Activated CD4-positive, alpha-beta T cell treated with anti-CD3 and anti-CD28 coated beads, Interleukin-2, amount 50 U/mL, for 1 hour (primary cell): ENCODE measurements at regions not wholly inside any gene's neighbourhood (a gene's known extent, or its start where the extent isn't known, plus 50 kb on each side); places are given as distances from the start of the nearest gene placed in this dataset.

Experiments
- DNase-seq: peaks from one replicate; pipeline ENCODE4 v3.0.0-alpha.2; 2020

DNA sequence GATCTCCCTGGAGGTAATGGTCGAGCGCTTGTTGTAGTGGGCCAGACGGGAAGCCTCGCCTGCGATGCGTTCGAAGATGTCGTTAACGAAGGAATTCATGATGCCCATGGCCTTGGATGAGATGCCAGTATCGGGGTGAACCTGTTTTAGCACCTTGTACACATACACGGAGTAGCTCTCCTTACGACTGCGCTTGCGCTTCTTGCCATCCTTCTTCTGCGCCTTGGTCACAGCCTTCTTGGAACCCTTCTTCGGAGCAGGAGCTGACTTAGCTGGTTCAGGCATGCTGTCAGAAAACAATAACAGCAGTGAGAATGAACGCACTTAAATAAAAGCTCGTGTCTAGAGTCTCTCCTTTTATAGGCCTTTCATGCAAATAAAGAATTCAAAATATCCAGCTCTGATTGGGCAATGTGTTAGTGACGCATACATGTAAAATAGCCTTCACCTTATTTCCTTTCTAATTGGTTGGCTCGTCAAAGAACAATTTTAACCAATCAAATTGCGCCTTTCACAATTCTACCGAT is 129.2 kb downstream of the HFE start:
- DNase-seq, result peak; percentile 58

DNA sequence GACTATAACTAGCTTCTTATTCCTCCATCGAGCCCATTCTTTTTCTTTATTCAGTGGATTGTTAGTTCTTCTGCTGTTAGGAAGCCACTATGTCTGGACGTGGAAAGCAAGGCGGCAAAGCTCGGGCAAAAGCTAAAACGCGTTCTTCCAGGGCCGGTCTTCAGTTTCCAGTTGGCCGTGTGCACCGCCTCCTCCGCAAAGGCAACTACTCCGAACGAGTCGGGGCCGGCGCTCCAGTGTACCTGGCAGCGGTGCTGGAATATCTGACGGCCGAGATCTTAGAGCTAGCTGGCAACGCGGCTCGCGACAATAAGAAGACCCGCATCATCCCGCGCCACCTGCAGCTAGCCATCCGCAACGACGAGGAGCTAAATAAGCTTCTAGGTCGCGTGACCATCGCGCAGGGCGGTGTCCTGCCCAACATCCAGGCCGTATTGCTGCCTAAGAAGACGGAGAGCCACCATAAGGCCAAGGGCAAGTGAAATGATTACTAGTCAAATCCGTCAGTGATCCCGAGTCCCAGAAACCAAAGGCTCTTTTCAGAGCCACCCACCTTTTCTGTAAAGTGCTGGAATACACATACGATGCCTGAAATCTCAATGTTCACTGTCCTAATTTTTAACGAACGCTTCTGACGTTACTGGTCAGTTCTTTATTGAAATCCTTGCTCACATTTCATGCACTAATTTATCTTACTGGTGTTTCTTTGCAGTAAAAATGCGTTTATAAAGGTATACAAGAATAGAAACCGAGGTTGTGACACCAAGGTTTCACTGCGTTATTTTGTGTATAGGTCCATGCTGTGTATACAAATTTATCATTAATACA is 129.9 kb downstream of the HFE start:
- DNase-seq, result peak; percentile 71

DNA sequence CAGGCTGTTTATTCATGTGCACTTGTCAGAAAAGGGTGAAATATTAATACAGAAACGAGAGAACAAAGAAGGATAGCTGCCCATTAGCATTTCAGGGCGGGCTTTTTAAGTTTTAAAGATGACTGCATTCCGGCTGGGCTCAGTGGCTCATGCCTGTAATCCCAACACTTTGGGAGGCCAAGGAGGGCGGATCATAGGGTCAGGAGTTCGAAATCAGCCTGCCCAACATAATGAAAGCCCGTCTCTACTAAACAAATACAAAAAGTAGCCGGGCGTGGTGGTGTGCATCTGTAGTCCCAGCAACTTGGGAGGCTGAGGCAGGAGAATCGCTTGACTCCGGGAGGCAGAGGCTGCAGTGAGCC is 130.5 kb downstream of the HFE start:
- DNase-seq, result no peak

DNA sequence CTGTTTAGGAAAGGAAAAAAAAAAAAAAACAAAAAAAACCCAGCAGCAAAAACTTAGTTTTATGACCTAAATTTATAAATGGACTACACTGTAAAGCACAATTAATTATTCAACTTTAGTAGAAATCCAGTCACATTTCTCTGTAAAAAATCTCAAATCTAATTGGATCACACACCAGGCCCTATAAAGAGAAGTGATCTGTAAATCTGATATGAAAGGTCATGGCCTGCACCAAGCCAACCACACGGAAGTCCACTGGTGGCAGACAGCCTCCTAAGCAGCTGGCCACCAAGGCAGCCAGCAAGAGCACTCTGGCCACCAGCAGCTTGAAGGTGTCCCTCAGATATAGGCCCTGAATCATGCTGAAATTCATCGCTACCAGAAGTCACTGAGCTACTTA is 131.6 kb downstream of the HFE start:
- DNase-seq, result no peak

DNA sequence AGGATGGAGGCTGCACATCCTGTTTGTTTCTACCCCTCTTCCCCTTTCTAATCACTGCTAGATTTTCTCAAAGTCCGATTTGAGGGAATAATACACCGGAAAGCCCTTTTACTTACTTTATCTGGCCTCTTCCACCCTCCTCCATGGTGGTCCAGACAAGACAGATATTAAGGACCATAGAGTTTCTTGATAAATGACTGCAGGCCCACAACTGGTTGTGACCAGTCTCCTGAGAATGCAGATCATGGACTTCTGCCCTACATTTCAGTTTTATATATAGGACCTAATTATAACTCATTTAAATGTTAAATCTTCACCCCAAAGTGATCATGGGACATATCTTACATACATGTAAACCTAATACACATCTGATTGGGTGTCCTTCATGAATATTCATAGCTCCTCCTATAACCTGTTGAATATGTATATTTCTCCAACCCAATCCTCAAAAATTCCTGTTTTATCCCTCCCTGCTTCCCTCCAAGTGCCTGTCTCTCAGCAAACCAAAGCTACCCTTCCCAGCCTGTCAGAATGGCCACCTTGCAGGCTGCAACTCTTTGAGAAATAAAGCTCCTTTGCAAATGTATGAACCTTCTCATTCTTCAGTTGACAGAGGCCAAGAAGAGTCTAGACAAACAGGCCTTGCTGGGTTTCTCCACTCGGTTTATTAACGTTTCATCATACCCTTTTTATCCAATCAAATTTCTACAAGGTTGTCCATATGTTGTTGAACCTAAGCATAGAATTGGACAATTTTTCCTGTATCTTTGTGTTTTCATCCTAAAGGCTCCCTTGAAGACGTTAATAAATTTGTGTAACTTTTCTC is 133.1 kb downstream of the HFE start:
- no peak for DNase-seq

DNA sequence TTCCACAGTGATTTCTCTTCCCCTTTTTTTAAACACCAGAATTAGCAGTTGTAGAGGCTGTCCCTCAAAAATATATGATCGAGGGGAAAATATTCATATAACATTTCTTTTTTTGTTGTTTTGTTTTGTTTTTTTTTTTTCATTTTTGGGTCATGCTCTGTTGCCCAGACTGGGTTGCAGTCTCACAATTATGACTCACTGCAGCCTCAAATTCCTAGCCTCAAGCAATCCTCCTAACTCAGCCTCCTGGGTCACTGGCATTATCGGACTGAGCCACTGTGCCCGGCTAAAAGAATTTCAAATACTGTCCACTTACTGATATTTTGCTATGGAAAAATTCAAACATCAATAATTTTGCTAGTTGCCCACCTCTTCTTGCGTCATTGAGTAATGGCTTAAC is 134.0 kb downstream of the HFE start:
- no peak for DNase-seq

DNA sequence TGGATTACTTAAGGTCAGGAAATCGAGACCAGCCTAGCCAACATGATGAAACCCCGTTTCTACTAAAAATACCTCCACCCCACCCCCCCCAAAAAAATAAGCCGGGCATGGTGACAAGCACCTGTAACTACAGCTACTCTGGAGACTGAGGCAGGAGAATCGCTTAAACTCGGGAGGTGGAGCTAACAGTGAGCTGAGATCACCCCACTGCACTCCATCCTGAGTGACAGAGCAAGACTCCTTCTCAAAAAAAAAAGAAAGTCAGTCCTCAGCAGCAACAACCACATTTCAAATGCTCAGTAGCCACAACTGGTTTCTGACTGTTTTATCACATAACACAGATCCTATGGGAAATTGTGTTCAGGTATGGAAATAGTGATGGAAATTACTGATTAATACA is 135.3 kb downstream of the HFE start:
- no peak for DNase-seq

DNA sequence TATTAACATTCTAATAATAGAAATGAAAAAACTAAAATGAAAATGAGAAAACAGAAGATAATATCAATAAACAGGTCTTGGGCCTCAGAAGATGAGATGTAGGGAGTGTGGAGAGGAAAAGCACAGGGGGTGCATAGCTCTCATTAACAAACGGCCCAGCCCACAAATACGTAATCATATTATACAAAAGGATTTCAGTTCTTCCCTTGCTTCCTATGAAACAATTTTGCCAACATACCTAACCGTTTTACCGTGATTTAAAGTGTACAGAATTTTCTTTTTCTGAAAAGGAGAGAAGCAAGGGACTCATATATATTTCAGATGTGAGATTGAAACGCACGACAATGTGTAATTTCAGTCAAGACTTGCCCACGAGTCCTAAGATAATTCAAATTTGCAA is 136.0 kb downstream of the HFE start:
- DNase-seq, result no peak

DNA sequence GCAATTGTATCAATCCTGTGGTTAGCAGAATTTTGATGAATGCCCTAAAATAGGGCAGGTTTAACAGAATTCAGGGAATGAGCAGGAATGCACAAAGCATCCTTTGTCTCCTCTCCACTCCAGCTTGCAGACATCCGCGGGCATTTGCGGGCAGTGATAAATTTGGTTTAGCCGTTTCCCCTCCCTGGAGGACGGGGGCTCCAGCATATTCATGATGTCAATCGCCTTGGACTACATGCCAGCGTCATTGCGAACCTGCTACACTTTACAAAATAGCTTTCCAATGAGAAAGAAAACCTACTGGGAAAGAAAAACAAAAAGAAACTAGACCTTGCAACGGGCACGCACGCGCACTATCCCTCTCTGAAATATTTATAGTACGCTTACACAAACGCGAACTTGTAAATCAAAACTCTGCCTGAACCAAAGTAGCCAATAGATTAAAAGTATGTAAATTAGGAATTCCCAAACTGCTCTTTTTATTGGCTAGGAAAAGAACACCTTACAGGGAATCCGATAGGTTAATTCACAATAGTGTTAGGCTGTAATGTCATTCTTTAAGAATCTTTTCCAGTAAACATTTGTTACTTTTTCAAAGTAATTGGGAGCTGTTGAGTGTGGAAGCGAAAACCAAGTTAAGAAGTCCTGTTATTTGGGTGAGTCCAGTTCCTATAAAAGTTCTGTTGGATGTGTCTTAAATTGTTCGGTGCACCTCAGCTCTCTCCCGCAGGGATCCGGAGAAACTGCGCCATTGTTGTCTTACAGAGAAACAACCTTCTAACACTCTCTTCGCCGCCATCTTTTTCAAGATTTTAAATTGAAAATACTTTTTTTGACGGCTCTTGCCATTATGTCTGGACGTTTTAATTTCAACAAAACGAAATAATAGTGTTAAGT is 136.7 kb downstream of the HFE start:
- DNase-seq, result peak; percentile 56

DNA sequence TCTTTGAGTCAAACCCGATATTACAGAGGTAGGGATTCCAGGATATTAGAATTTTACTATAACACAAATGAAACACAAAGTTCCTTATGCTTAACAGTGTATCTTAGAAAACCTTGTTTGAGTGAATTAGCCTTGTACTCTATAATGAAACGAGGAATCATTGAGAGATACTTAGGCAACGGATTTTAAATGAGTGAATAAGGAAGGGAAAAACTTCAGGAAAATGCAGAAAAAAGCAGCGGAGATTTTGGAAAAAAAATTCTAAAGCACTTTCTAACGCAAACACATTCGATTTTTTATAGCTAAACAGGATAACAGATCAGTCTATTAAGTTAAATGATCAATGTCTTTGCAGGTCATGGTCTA is 137.3 kb downstream of the HFE start:
- DNase-seq, result no peak

DNA sequence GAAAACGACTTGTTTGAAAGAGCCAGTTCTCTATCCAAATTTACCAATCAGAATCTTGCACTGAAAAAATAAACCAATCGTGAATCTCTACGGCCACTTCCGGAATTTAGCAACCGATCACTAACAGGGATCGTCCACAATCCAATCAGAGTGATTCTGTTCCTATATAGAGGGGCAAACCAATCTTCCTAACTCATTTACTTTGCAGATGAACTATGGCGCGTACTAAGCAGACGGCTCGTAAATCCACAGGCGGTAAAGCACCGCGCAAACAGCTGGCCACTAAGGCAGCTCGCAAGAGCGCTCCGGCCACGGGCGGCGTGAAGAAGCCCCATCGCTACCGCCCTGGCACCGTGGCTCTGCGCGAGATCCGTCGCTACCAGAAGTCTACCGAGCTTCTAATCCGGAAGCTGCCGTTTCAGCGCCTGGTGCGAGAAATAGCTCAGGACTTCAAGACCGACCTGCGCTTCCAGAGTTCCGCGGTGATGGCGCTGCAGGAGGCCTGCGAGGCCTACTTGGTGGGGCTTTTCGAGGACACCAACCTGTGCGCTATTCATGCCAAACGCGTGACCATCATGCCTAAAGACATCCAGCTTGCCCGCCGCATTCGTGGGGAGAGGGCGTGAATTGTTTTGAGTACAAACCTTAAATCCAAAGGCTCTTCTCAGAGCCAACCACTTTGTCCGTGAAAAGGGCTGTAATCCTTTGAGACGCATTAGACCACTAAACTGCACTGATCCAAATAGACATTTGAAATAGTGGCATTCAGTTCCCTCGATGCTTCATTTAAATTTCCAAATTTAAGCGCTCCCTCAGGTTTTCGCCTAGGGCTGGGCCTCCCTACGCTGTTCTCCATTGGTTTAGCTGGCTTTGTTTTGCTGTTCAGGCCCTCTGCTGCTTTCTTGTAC is 138.0 kb downstream of the HFE start:
- DNase-seq, result no peak

DNA sequence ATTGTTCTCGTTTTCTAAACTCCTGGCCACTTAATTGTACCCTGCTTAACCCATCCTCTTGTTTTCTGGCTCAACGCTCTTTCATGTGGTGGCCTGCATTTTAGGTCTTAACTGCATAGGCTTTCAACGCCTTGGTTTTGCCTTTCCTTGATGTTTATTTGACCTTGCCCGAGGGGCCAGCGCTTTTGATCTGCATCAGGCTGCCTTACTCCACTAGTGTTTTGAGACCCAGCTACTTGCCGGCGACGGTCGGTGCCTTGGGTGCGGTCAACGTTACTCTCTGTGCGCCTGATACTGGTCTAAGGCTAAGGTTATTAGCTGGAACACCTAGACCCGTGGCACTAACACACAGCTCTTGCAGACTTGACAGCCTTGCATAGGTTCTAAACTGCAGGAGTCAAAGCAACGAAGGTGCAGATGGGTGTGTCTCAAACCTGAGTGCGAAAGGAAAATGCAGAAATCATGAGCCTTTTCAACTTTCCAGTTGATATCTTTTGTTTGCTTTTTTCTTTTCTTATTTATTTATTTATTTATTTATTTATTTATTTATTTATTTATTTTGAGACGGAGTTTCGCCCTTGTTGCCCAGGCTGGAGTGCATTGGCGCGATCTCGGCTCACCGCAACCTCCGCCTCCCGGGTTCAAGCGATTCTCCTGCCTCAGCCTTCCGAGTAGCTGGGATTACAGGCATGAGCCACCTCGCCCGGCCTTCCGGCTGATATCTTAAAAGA is 138.8 kb downstream of the HFE start:
- DNase-seq, result no peak

DNA sequence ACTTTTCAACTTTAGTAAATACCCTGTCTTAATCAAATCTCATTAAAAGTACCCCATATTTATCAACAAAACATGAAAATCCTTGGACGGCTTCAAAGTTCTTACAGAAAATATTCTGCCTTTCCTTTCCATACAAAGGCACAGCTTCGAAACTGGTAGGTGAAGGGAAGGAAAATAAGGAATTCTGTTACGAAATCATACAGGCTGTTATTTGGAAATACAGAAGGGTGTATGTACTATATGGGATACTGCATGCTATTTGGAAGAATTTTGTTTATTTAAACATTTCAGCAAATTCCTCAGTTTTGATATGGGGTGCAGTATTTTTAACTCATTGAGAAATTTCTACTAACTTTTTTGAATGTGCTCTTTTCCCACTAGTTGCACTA is 138.4 kb upstream of the BTN3A2 start:
- DNase-seq, result no peak

DNA sequence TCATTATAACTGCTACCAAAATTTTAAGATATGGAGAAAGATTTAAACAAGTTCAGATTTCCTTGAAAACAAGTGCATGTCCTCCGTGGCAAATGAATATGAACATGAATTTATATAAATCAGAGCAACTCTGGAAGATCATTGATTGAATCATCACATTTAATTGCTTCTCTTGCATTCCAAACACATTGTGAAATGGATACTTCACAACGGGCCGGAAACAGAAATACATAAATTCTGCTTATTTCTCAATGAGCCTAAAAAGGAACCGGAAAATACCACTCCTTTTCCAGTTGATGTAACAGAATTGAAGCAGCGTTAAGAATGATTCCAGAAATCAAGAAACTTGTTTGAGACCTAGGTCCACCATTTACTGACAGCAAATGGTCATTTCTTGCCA is 134.6 kb upstream of the BTN3A2 start:
- no peak for DNase-seq

DNA sequence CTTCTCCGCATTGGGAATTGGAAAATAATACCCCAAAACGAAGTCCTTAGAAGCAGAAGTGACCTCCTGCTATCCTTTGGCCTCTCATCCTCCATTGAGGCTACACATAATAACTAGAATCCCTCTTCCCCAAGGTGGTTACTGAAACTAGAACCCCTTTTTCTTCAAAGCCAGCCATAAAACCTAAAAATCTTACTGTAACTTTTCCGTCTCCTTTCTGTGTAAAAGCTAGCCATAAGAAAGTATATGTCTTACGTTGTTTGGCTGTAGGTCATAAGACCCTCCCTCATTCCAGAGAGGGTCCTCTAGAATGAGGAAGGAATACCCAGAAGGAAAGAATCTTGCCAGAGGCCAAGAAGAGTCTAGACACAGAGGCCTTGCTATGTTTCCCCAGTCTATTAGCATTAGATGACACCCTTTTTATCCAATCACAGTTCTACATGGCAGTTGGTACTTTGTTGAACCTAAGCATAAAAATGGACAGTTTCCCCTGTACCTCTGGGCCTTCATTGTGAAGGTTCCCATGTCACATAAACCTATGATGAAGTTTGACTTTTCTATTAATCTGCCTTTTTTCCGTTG is 133.9 kb upstream of the BTN3A2 start:
- no peak for DNase-seq

DNA sequence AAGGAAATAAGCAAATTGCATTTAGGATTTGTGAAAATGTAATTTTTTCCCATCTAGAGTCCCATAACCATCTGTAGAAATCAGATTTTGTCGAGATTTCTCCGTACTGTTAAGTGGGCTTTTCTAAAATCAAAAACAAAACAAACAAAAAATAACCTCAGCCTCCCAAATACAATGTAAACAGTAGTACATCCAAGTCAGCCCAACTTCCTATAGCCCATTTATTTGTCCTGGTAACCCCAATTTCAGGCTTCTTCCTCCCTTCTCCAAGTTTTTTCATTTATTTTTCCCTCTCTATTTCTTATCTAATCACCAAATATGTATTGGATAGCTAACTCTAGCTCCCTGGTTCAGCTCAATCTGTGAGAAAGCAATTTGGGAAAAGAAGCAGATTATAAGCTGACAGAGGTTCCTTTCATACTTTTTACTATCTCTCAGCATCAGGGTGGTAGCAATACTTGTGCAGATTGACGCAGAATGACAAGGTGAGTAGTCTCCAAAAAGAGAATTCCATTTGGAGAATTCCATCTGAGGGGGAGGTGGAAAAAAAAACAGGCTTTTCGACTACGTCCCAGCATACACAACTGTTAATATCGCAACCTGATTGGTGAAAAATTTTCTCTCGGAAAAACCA is 132.6 kb upstream of the BTN3A2 start:
- DNase-seq, result no peak

DNA sequence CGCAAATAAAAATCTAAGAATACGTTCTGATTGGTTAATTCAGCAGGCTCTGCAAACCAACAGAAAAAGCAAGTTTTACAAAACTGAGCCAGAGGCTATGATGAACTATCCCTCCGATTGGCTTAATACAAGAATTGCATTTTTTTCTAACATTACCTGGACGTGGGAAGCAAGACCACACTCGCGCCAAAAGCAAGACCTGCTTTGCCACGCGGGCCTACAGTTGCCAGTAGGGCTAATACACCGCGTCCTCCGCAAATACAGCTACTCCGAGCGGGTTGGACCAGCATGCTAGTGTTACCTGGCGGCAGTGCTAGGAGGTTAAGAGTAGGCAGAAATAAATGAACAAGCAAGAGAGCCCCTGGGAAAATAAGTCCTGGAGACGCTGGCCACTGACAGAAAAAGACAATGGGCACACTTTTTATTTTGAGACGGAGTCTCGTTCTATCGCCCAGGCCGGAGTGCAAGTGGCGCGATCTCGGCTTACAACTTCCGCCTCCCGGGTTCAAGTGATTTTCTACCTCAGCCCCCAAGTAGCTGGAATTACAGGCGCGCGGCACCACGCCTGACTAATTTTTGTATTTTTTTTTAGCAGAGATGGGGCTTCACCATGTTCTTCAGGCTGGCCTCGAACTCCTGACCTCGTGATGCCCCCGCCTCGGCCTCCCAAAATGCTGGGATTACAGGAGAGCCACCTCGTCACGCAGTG is 131.9 kb upstream of the BTN3A2 start:
- DNase-seq, result no peak

DNA sequence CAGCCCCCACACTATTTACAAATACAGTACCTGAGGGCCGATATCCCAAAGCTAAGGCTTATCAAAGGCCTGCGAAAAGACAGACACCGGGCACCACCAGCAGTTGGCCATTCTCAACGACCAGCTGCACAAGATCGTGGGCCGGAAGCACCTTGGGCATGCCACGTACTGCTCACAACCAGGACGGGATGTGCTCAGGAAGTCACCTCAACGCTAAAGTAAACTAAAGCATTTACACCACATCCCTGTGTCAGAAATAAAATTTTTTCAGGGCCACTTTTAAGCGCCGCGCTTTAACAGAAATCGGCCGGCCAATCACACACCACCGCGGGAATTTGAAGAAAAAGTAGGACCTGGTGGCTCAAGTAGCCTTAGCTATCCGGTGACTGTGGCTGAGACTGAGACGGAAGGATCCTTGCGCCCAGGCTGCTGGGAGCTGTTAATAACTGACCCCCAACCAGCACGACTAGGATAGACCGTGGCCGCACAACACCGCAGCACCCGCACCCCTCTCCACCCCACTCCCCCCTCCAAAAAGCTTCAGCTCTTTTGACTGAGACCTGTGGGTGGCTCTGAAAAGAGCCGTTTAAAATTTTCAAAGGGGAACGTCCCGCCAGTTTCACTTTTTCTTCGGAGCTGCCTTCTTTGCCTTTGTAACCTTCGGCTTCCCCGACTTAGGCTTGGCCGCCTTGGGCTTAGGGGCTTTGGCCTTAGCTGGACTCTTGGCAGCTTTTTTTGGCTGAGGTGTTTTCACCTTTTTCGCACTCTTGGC is 131.2 kb upstream of the BTN3A2 start:
- DNase-seq, result peak; percentile 58
